Vagina (tissue), 2 donors: ENCODE measurements at regions not wholly inside any gene's neighbourhood (a gene's known extent, or its start where the extent isn't known, plus 50 kb on each side); places are given as distances from the start of the nearest gene placed in this dataset.

Experiments used
- CTCF ChIP-seq, 3 experiments: fragments of 450-650 bp in 2 of 3; fragments of 200-600 bp in 1 of 3; sonication (generic) in 1 of 3; IDR thresholded peaks; one replicate each; pipeline ENCODE4 v1.5.1; 2017 to 2019; ENCODE audit warnings: antibody characterized with exemption in 3 of 3, mild to moderate bottlenecking in 2 of 3, moderate library complexity in 2 of 3
- POLR2A ChIP-seq, 2 donors: fragments of 450-650 bp; IDR thresholded peaks; one replicate each; pipeline ENCODE4 v1.6.1; 2017; ENCODE audit warnings: antibody characterized with exemption in 2 of 2, mild to moderate bottlenecking in 2 of 2, moderate library complexity in 2 of 2
- POLR2AphosphoS5 ChIP-seq, 2 donors: sonication (generic); formaldehyde crosslinking; IDR thresholded peaks; one replicate each; pipeline ENCODE4 v1.9.0; 2017; ENCODE audit warnings: antibody characterized with exemption in 2 of 2, mild to moderate bottlenecking in 2 of 2, low read depth in 1 of 2; ENCODE audit not compliant: insufficient read depth in 1 of 2

GRCh38 chr2:74072565-74072964 lies 75.1 kb downstream of the BOLA3 start:
- TF ChIP-seq CTCF (IDR thresholded peaks at IDR 0.05) (no peak), POLR2A (IDR thresholded peaks at IDR 0.05) (no peak), POLR2AphosphoS5 (IDR thresholded peaks at IDR 0.05; ENCODE audit: insufficient read depth in 1 of 2, low read depth in 1 of 2) (no peak)
